Umbilical cord (tissue), 1 donor: ENCODE measurements at regions not wholly inside any gene's neighbourhood (a gene's known extent, or its start where the extent isn't known, plus 50 kb on each side); places are given as distances from the start of the nearest gene placed in this dataset.

Source experiments
- DNase-seq: peaks from one replicate; pipeline ENCODE4 v3.0.0-alpha.2; 2015; ENCODE audit warnings: low spot score

DNA sequence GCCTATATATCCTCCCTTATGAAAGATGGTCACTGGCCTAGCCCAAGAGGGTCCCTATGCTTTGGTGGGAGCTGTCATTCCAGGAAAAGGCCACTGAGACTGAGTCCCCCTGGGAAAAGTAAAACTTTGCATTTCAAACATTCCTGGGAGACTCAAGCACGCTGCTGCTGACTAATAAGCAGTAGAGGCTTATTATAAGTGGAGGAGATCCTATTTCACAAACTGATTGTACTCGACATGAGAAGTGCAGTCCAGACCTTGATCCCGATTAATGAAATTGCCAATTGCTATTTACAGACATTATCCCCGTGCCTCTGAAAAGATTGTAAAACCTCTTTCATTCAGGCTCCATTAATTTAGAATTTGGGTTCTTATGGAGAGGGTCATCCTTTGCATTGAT, 96.6 kb downstream of the EMP1 start:
- peak; percentile 30 for DNase-seq

GRCh38 chr12:13289653-13290289, 93.2 kb downstream of the EMP1 start:
- DNase-seq, result peak; percentile 66

GRCh38 chr12:13288937-13289652, 92.6 kb downstream of the EMP1 start:
- peak; percentile 64 for DNase-seq

GRCh38 chr12:13288501-13288900, 92.0 kb downstream of the EMP1 start:
- peak; percentile 75 for DNase-seq

- DNase-seq, result no peak
Observed at GRCh38 chr12:13283867-13284266, 87.3 kb downstream of the EMP1 start.

GRCh38 chr12:13282861-13283260, 86.3 kb downstream of the EMP1 start:
- no peak for DNase-seq

GRCh38 chr12:13278249-13278787, 81.8 kb downstream of the EMP1 start:
- peak; percentile 75 for DNase-seq

GRCh38 chr12:13277293-13277692, 80.8 kb downstream of the EMP1 start:
- no peak for DNase-seq

DNA sequence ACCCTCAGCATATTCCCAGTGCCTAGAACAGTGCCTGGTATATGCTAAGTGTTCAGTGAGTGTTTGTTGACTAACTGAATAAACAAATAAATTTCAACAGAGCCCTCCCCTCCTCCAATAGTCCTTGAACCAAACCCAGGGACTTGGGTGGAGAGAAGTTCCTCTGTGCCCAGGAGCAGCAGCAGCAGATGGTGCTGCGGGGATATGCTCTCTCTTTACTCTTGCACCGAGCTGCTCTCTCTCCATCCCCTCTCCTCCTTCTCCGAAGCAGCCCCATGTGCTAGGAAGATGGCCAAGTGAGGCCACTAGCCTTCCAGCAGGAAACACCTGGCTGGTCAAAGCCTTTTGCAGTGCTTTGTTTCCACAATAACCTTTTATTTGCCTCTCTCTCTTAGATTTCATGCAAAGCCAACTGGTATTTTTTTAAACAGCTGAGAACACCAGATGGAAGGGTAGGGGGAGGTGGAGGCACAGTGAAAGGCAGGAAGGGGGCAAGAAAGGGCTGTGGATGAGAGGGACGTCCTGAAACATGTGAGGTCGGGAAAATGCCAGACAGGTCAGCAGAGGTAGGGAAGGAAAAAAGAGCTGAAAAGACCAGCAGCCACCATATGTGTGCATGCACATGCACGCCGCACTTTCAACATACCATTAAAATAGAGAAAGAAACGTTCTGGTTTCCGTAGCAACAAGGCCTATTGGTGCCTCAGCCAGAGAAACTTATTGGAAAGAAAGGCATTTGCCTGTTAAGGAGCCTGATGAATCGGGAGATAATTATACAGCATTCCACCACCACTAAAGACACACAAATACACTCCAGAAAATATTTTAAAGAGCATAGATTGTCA, 78.9 kb downstream of the EMP1 start:
- DNase-seq, result no peak

- DNase-seq, result peak; percentile 35
Observed at GRCh38 chr12:13273850-13274249, 77.3 kb downstream of the EMP1 start.

DNA sequence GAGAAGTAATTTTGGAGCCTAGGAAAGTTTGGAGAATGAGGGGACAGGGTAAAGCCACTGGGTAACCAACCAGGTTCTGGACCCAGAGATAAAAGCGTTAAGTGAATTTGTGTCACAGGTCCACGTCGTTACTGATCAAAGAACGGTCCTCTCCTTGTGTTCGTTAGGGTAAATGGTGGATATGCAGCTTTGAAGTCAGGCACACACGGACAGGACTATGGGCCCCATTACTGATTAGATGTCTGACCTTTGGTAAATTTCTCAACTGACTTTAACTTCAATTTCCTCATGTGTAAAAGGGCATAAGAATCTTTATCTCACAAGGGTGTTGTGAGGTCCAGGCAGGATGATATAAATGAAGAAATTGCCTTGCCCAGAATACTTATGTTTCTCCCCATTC, 76.6 kb downstream of the EMP1 start:
- DNase-seq, result no peak

GRCh38 chr12:13270817-13271216, 74.3 kb downstream of the EMP1 start:
- no peak for DNase-seq
